ENCODE measurements at regions not wholly inside any gene's neighbourhood (a gene's known extent, or its start where the extent isn't known, plus 50 kb on each side); places are given as distances from the start of the nearest gene placed in this dataset.

DNA sequence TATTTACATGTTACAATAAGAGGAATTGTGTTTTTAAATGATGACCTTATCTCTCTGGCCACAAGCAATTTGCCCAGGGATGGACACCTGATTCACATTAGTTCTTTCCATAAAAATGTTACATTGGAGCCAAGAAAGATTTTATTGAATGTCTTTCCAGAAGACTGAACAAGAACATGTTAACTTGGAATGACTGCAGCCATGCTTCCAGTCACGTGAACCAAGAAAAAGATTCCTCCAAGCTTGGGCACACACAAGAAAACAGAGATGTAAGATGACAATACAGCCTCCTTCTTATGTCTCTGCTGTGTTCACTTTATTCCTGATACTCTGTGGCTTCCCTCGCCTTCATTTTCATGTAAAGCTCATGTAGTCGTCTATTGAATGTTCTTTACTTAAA lies 737.6 kb downstream of the TRIML1 start:
- in situ Hi-C loops (cut with MboI; ENCODE audit: low sequenced_read_pairs), result no loop called here
- Histone ChIP-seq H3K4me2 (ENCODE audit: low read depth, low read length) (no peak overlapping the region), H4K8ac (ENCODE audit: low read depth in 2 of 2, low read length in 2 of 2) (no peak overlapping the region), H4K91ac (ENCODE audit: insufficient read depth, low read depth, low read length) (no peak overlapping the region), H3K9me3 (ENCODE audit: control insufficient read depth, insufficient read depth, low read length) (no peaks in the 10 kb centered on the region), H3K4me3 (ENCODE audit: insufficient read depth, low read depth, low read length) (no peak overlapping the region), H2BK15ac (ENCODE audit: low read depth, low read length) (no peak overlapping the region), H2AFZ (replicated peaks; ENCODE audit: low read length, poor library complexity) (no peak overlapping the region), H3K36me3 (ENCODE audit: control insufficient read depth, insufficient read depth, low read length) (no peaks in the 10 kb centered on the region), H2BK120ac (ENCODE audit: low read depth, low read length) (no peak overlapping the region), H3K4ac (ENCODE audit: low read depth, low read length) (no peak overlapping the region), H3K4me1 (ENCODE audit: control insufficient read depth, insufficient read depth, low read length) (no peaks in the 10 kb centered on the region), H2BK20ac (ENCODE audit: low read depth, low read length) (no peak overlapping the region), H3K27me3 (ENCODE audit: control insufficient read depth, insufficient read depth, low read length) (no peaks in the 10 kb centered on the region), H2BK5ac (ENCODE audit: low read depth, low read length, poor library complexity, severe bottlenecking) (no peak overlapping the region), H3K56ac (ENCODE audit: extremely low read depth, insufficient read depth, low read length) (no peak overlapping the region), H3K9me1 (ENCODE audit: insufficient read depth, low read length) (no peaks in the 10 kb centered on the region), H3K79me1 (ENCODE audit: low read depth in 1 of 2, low read length in 2 of 2) (no peaks in the 10 kb centered on the region), H4K5ac (ENCODE audit: low read depth, low read length) (no peak overlapping the region), H3K27ac (ENCODE audit: insufficient read depth, low read length) (no peak overlapping the region), H2AK5ac (ENCODE audit: low read depth, low read length) (no peak overlapping the region), H2AK9ac (replicated peaks; ENCODE audit: low read depth, low read length, poor library complexity) (no peak overlapping the region), H3K23ac (ENCODE audit: low read depth, low read length) (no peak overlapping the region), H4K20me1 (ENCODE audit: insufficient read depth, low read length) (no peaks in the 10 kb centered on the region), H3K18ac (ENCODE audit: low read depth, low read length) (no peak overlapping the region), H3K9ac (ENCODE audit: low read depth, low read length) (no peak overlapping the region), H3K14ac (replicated peaks; ENCODE audit: low read depth, low read length) (no peak overlapping the region)
- WGBS, 2 experiments (ENCODE audit: extremely low coverage in 2 of 2, insufficient read length in 1 of 2), result no CpG with 5 or more reads among the region's 3 CpGs
- ATAC-seq (ENCODE audit: low read depth) (no peak), DNase-seq (no peak)
- BruUV-seq (replicated peaks), result no TSS peak
- CTCF ChIA-PET, result interaction anchor here (0.6 kb wide), 1 partner anchor 296 kb away, joined by 3 read pairs; no protein-coding TSS in a partner anchor
- POLR2A ChIA-PET (ENCODE audit: unreplicated experiment), result no interaction called here
- intact Hi-C loops (cut with micrococcal nuclease), result no loop called here
- dilution Hi-C loops (cut with HindIII; ENCODE audit: low sequenced_read_pairs, unreplicated experiment), result no loop called here
- TF ChIP-seq RCOR1 (IDR thresholded peaks at IDR 0.05; ENCODE audit: insufficient replicate concordance, low read length), result no peak
- TF ChIP-seq RAD21 (IDR thresholded peaks at IDR 0.05; ENCODE audit: low read length), result no peak
- no peak for TF ChIP-seq NFE2L2 (IDR thresholded peaks at IDR 0.05; ENCODE audit: low read depth, low read length)
- TF ChIP-seq CHD1 (IDR thresholded peaks at IDR 0.05; ENCODE audit: low read depth, low read length), result no peak
- TF ChIP-seq SMC3 (IDR thresholded peaks at IDR 0.05; ENCODE audit: low read depth, low read length), result no peak
- TF ChIP-seq, protein P1, sequence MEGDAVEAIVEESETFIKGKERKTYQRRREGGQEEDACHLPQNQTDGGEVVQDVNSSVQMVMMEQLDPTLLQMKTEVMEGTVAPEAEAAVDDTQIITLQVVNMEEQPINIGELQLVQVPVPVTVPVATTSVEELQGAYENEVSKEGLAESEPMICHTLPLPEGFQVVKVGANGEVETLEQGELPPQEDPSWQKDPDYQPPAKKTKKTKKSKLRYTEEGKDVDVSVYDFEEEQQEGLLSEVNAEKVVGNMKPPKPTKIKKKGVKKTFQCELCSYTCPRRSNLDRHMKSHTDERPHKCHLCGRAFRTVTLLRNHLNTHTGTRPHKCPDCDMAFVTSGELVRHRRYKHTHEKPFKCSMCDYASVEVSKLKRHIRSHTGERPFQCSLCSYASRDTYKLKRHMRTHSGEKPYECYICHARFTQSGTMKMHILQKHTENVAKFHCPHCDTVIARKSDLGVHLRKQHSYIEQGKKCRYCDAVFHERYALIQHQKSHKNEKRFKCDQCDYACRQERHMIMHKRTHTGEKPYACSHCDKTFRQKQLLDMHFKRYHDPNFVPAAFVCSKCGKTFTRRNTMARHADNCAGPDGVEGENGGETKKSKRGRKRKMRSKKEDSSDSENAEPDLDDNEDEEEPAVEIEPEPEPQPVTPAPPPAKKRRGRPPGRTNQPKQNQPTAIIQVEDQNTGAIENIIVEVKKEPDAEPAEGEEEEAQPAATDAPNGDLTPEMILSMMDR (conservative IDR thresholded peaks at IDR 0.05; ENCODE audit: low read depth, low read length), result no peak
- TF ChIP-seq MAFK (IDR thresholded peaks at IDR 0.05; ENCODE audit: low read depth, low read length), result no peak
- TF ChIP-seq POLR2A (IDR thresholded peaks at IDR 0.05; ENCODE audit: low read depth, low read length), result no peak
- no peak for TF ChIP-seq RFX5 (IDR thresholded peaks at IDR 0.05; ENCODE audit: low read depth, low read length)
- TF ChIP-seq MAZ (IDR thresholded peaks at IDR 0.05; ENCODE audit: borderline replicate concordance, low read depth, low read length), result no peak
- TF ChIP-seq, protein P2, sequence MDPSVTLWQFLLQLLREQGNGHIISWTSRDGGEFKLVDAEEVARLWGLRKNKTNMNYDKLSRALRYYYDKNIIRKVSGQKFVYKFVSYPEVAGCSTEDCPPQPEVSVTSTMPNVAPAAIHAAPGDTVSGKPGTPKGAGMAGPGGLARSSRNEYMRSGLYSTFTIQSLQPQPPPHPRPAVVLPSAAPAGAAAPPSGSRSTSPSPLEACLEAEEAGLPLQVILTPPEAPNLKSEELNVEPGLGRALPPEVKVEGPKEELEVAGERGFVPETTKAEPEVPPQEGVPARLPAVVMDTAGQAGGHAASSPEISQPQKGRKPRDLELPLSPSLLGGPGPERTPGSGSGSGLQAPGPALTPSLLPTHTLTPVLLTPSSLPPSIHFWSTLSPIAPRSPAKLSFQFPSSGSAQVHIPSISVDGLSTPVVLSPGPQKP (IDR thresholded peaks at IDR 0.05; ENCODE audit: borderline replicate concordance, low read depth, low read length), result no peak
- no peak for TF ChIP-seq BHLHE40 (IDR thresholded peaks at IDR 0.05; ENCODE audit: low read depth, low read length)
- TF ChIP-seq FOS (IDR thresholded peaks at IDR 0.05; ENCODE audit: low read depth, low read length), result no peak
- no peak for TF ChIP-seq CEBPB (IDR thresholded peaks at IDR 0.05; ENCODE audit: low read depth, low read length)

Measured in IMR-90 (cell line).